GM19025 (cell line): ENCODE measurements at regions not wholly inside any gene's neighbourhood (a gene's known extent, or its start where the extent isn't known, plus 50 kb on each side); places are given as distances from the start of the nearest gene placed in this dataset.
"Not testable (repeated sequence)": the region's sequence is repeated elsewhere in the genome, so short reads cannot be mapped to it uniquely, and the experiment has no call there.

Source experiments
- ATAC-seq: cut with Tn5 transposase; IDR thresholded peaks from one replicate; pipeline ENCODE4 v1.9.1; 2021; ENCODE audit warnings: mild to moderate bottlenecking, low read depth, moderate library complexity; ENCODE audit not compliant: unreplicated experiment

GRCh38 chr1:58931024-58931423 lies 147.2 kb upstream of the JUN start:
- ATAC-seq: no peak

- no peak for ATAC-seq
Measured at GRCh38 chr1:58931756-58932155, 147.9 kb upstream of the JUN start.

GRCh38 chr1:58932859-58933598 lies 149.2 kb upstream of the JUN start:
- ATAC-seq: no peak

- no peak for ATAC-seq
Measured at GRCh38 chr1:58933599-58933926, 149.7 kb upstream of the JUN start.

- no peak for ATAC-seq
Measured at GRCh38 chr1:58934706-58935105, 150.9 kb upstream of the JUN start.

GRCh38 chr1:58936973-58937372 lies 153.1 kb upstream of the JUN start:
- ATAC-seq: no peak

GRCh38 chr1:58939146-58939545 lies 155.3 kb upstream of the JUN start:
- ATAC-seq: no peak

GRCh38 chr1:58939666-58940370 lies 156.0 kb upstream of the JUN start:
- ATAC-seq: no peak

GRCh38 chr1:58941471-58942289 lies 157.8 kb upstream of the JUN start:
- peak; percentile 78 for ATAC-seq

- no peak for ATAC-seq
Measured at GRCh38 chr1:58942759-58943191, 158.9 kb upstream of the JUN start.

- ATAC-seq: no peak
Measured at GRCh38 chr1:58943776-58944175, 159.9 kb upstream of the JUN start.

- ATAC-seq: no peak
Measured at GRCh38 chr1:58944439-58944838, 160.6 kb upstream of the JUN start.

- no peak for ATAC-seq
Measured at GRCh38 chr1:58946390-58946789, 162.5 kb upstream of the JUN start.

- ATAC-seq: no peak
Measured at GRCh38 chr1:58948671-58949070, 164.8 kb upstream of the JUN start.

- ATAC-seq: no peak
Measured at GRCh38 chr1:58949551-58950220, 165.8 kb upstream of the JUN start.

GRCh38 chr1:58950897-58951296 lies 167.1 kb upstream of the JUN start:
- no peak for ATAC-seq

- ATAC-seq: not testable (repeated sequence)
Measured at GRCh38 chr1:58953951-58954350, 170.1 kb upstream of the JUN start.

GRCh38 chr1:58963287-58963686 lies 179.4 kb upstream of the JUN start:
- not testable (repeated sequence) for ATAC-seq

- no peak for ATAC-seq
Measured at GRCh38 chr1:58964428-58964827, 180.6 kb upstream of the JUN start.

- ATAC-seq: no peak
Measured at GRCh38 chr1:58964880-58965279, 181.0 kb upstream of the JUN start.
